Panc1 (cell line): ENCODE measurements at regions not wholly inside any gene's neighbourhood (a gene's known extent, or its start where the extent isn't known, plus 50 kb on each side); places are given as distances from the start of the nearest gene placed in this dataset.

Source experiments
- CTCF ChIP-seq: fragments of 450-650 bp; IDR thresholded peaks from 2 replicates; pipeline ENCODE4 v1.5.1; 2017; ENCODE audit warnings: mild to moderate bottlenecking
- REST ChIP-seq, 2 experiments: IDR thresholded peaks; 2 replicates each; pipeline ENCODE4 v1.6.1; 2011 to 2012; ENCODE audit warnings: low read depth in 2 of 2, control low read depth in 1 of 2, low read length in 1 of 2, mild to moderate bottlenecking in 1 of 2, moderate library complexity in 1 of 2; ENCODE audit not compliant: insufficient read depth in 1 of 2

- TF ChIP-seq CTCF, result no peak
- TF ChIP-seq REST (IDR thresholded peaks at IDR 0.05; ENCODE audit: insufficient read depth in 1 of 2, low read depth in 2 of 2, low read length in 1 of 2), result no peak
Measured at GRCh38 chrX:138872537-138872936, 161.0 kb upstream of the FGF13 start.
